ENCODE measurements at regions not wholly inside any gene's neighbourhood (a gene's known extent, or its start where the extent isn't known, plus 50 kb on each side); places are given as distances from the start of the nearest gene placed in this dataset.

DNA sequence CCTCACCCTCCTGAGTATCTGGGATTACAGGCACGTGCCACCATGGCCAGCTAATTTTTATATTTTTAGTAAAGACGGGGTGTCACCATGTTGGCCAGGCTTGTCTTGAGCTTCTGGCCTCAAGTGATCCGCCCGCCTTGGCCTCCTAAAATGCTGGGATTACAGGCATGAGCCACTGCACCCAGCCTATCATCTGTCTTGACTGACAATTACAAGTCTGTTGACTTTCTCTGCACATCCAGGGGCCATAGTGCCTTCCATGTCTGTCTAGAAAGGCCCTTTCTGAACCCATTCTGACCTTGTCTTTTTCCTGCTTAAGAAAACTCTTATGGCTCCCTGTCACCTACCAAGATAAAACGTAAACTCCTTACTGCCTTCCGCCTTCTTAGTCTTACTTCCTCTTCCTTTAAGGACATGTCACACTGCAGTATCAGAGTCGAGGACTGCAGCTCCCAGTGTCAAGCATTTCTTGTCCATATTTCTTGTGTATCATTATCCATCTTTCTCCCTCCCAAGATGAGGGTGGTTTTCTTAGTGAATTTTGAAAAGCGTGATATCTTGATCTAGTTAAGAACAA is 49.9 kb upstream of the SHB start:
- TF ChIP-seq YY1 (IDR thresholded peaks at IDR 0.05; ENCODE audit: insufficient read depth, insufficient read length) (no peak), ZNF274 (IDR thresholded peaks at IDR 0.05; ENCODE audit: low read depth, low read length) (no peak), SUZ12 (IDR thresholded peaks at IDR 0.05; ENCODE audit: extremely low read depth, insufficient read depth, insufficient read length) (no peak)
